HG03108 (cell line): ENCODE measurements at regions not wholly inside any gene's neighbourhood (a gene's known extent, or its start where the extent isn't known, plus 50 kb on each side); places are given as distances from the start of the nearest gene placed in this dataset.

Experiments used
- ATAC-seq: cut with Tn5 transposase; IDR thresholded peaks from one replicate; pipeline ENCODE4 v1.9.1; 2021; ENCODE audit warnings: moderate library complexity; ENCODE audit not compliant: unreplicated experiment

DNA sequence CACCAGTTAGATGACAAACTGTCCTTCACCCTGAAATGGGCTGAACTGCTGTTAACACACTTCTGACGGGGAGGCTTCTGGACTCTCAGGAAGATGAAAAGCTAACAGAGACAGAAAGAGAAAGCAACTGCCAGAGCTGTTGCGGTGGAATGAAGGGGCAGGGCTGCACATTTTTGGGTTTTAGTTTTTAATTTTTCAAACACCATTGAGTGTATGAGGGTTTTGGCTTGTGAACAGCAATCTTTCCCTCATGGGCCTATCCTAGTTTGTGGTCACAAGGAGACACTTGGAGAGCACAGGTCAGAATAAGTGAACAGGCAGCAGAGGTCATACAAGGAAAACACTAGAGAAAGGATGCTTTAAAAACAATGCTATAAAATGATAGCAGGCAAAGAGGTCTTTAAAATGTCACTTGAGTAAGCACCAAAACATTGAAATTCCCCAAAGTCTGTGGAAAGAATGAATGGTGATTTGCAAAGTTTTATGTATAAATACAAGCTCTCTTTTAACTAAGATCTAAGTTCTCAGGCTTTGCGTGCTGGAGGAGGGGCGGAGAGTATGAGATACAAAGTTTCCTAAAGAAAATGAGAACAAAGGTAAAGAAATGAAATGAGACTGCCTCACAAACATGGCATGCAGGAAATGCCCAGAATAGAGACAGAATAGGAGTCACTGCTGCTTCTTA, 101.4 kb upstream of the GLI3 start:
- no peak for ATAC-seq

GRCh38 chr7:42337225-42337905, 100.4 kb upstream of the GLI3 start:
- no peak for ATAC-seq

GRCh38 chr7:42332605-42333222, 95.7 kb upstream of the GLI3 start:
- ATAC-seq, result no peak

DNA sequence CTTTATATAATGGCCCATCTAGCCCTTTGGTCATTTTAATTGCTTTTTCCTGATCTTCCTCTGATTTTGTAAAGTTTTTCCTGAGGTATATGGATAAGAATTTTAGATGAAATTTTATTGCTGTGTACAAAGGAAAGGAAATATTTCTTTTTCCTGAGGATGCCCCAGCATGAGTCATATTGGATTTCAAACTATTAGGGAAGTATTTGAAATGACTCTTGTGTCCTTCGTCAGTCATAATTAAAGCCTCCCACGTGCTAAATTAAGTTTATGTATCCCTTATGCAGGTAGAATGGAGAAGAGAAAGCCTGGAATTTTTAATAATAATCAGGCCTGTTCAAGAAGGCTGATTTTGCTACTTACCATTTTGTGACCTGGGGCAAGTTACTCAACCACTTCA, 82.6 kb upstream of the GLI3 start:
- ATAC-seq, result no peak

DNA sequence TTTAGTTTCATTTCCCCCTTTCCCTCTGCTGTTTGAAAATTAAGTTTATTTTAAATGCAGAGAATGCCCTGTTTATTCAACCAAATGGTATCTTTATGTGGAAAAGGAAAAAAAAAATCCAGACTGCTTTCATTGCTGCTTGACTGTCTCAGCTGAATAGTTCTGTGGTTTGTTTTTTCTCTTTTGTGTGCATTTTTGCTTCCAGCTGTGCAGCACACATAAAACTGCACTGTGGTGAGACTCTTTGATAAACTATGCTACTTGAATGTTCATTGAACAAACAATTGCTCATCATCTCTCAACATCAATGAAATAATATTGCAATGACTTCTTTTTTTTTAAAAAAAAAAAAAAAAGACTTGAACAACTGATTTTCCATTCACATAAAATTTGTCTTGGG, 78.6 kb upstream of the GLI3 start:
- ATAC-seq, result no peak

- no peak for ATAC-seq
Observed at GRCh38 chr7:42315103-42315502, 78.1 kb upstream of the GLI3 start.

- ATAC-seq, result no peak
Observed at GRCh38 chr7:42314696-42315095, 77.7 kb upstream of the GLI3 start.

- no peak for ATAC-seq
Observed at GRCh38 chr7:42311195-42311594, 74.2 kb upstream of the GLI3 start.

- no peak for ATAC-seq
Observed at GRCh38 chr7:42292991-42293521, 56.0 kb upstream of the GLI3 start.

- no peak for ATAC-seq
Observed at GRCh38 chr7:42289473-42289872, 52.5 kb upstream of the GLI3 start.
